SK-N-SH treated with all-trans-retinoic acid at 6 μM for 48 hours (cell line): ENCODE measurements at regions not wholly inside any gene's neighbourhood (a gene's known extent, or its start where the extent isn't known, plus 50 kb on each side); places are given as distances from the start of the nearest gene placed in this dataset.

Experiments
- BACH2 ChIP-seq: fragments of 250-450 bp; sonication (Bioruptor Pico); IDR thresholded peaks from 2 replicates; pipeline ENCODE4 v1.9.0; 2021; ENCODE audit warnings: mild to moderate bottlenecking, borderline replicate concordance
- CSDC2 ChIP-seq: fragments of 250-450 bp; sonication (Bioruptor Pico); IDR thresholded peaks from 2 replicates; pipeline ENCODE4 v1.5.0; 2020; ENCODE audit warnings: mild to moderate bottlenecking, moderate library complexity
- ESRRG ChIP-seq: fragments of 250-450 bp; sonication (Bioruptor Pico); IDR thresholded peaks from 2 replicates; pipeline ENCODE4 v1.6.1; 2021; ENCODE audit warnings: mild to moderate bottlenecking
- GLIS3 ChIP-seq: fragments of 250-450 bp; sonication (Bioruptor Pico); IDR thresholded peaks from 2 replicates; pipeline ENCODE4 v1.5.0; 2020; ENCODE audit warnings: mild to moderate bottlenecking, moderate library complexity
- ISL1 ChIP-seq: fragments of 250-450 bp; sonication (Bioruptor Pico); IDR thresholded peaks from 2 replicates; pipeline ENCODE4 v2.1.2; 2022; ENCODE audit warnings: mild to moderate bottlenecking, moderate library complexity
- RARB ChIP-seq: fragments of 250-450 bp; sonication (Bioruptor Pico); IDR thresholded peaks from 2 replicates; pipeline ENCODE4 v1.8.0; 2021; ENCODE audit warnings: mild to moderate bottlenecking, moderate library complexity
- SNAI2 ChIP-seq: fragments of 250-450 bp; sonication (Bioruptor Pico); IDR thresholded peaks from 2 replicates; pipeline ENCODE4 v1.5.0; 2020; ENCODE audit warnings: mild to moderate bottlenecking, moderate library complexity
- TCF4 ChIP-seq: fragments of 250-450 bp; sonication (Bioruptor Pico); IDR thresholded peaks from 2 replicates; pipeline ENCODE4 v1.8.0; 2021; ENCODE audit warnings: mild to moderate bottlenecking, moderate library complexity, borderline replicate concordance
- TOX ChIP-seq: fragments of 250-450 bp; sonication (Bioruptor Pico); IDR thresholded peaks from 2 replicates; pipeline ENCODE4 v1.8.0; 2021; ENCODE audit warnings: mild to moderate bottlenecking, moderate library complexity, borderline replicate concordance
- ZFP3 ChIP-seq: fragments of 250-450 bp; sonication (Bioruptor Pico); IDR thresholded peaks from 2 replicates; pipeline ENCODE4 v1.5.0; 2020; ENCODE audit warnings: mild to moderate bottlenecking, moderate library complexity
- ZFP30 ChIP-seq: fragments of 450-650 bp; formaldehyde crosslinking; IDR thresholded peaks from 2 replicates; pipeline ENCODE4 v1.5.0; 2022; ENCODE audit warnings: mild to moderate bottlenecking, moderate library complexity
- TF ChIP-seq, protein P1 (sequence below): fragments of 250-450 bp; sonication (Bioruptor Pico); IDR thresholded peaks from 2 replicates; pipeline ENCODE4 v1.5.1; 2020; ENCODE audit warnings: low read depth, mild to moderate bottlenecking, moderate library complexity
- TF ChIP-seq, protein P2 (sequence below): fragments of 250-450 bp; sonication (Bioruptor Pico); IDR thresholded peaks from 2 replicates; pipeline ENCODE4 v1.5.1; 2021; ENCODE audit warnings: mild to moderate bottlenecking, moderate library complexity
- TF ChIP-seq, protein P3 (sequence below): fragments of 250-450 bp; sonication (Bioruptor Pico); IDR thresholded peaks from 2 replicates; pipeline ENCODE4 v1.8.0; 2020; ENCODE audit warnings: mild to moderate bottlenecking, moderate library complexity, borderline replicate concordance

- TF ChIP-seq, protein P1, sequence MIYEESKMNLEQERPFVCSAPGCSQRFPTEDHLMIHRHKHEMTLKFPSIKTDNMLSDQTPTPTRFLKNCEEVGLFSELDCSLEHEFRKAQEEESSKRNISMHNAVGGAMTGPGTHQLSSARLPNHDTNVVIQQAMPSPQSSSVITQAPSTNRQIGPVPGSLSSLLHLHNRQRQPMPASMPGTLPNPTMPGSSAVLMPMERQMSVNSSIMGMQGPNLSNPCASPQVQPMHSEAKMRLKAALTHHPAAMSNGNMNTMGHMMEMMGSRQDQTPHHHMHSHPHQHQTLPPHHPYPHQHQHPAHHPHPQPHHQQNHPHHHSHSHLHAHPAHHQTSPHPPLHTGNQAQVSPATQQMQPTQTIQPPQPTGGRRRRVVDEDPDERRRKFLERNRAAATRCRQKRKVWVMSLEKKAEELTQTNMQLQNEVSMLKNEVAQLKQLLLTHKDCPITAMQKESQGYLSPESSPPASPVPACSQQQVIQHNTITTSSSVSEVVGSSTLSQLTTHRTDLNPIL, result no peak
- TF ChIP-seq, protein P2, sequence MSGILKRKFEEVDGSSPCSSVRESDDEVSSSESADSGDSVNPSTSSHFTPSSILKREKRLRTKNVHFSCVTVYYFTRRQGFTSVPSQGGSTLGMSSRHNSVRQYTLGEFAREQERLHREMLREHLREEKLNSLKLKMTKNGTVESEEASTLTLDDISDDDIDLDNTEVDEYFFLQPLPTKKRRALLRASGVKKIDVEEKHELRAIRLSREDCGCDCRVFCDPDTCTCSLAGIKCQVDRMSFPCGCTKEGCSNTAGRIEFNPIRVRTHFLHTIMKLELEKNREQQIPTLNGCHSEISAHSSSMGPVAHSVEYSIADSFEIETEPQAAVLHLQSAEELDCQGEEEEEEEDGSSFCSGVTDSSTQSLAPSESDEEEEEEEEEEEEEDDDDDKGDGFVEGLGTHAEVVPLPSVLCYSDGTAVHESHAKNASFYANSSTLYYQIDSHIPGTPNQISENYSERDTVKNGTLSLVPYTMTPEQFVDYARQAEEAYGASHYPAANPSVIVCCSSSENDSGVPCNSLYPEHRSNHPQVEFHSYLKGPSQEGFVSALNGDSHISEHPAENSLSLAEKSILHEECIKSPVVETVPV (CRISPR knock-in tag), result no peak
- TF ChIP-seq, protein P3, sequence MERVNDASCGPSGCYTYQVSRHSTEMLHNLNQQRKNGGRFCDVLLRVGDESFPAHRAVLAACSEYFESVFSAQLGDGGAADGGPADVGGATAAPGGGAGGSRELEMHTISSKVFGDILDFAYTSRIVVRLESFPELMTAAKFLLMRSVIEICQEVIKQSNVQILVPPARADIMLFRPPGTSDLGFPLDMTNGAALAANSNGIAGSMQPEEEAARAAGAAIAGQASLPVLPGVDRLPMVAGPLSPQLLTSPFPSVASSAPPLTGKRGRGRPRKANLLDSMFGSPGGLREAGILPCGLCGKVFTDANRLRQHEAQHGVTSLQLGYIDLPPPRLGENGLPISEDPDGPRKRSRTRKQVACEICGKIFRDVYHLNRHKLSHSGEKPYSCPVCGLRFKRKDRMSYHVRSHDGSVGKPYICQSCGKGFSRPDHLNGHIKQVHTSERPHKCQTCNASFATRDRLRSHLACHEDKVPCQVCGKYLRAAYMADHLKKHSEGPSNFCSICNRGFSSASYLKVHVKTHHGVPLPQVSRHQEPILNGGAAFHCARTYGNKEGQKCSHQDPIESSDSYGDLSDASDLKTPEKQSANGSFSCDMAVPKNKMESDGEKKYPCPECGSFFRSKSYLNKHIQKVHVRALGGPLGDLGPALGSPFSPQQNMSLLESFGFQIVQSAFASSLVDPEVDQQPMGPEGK, result no peak
- TF ChIP-seq SNAI2 (CRISPR knock-in tag) (no peak), ZFP3 (no peak), BACH2 (CRISPR knock-in tag) (no peak), ISL1 (CRISPR knock-in tag) (no peak), ZFP30 (CRISPR knock-in tag) (no peak), CSDC2 (CRISPR knock-in tag) (no peak), GLIS3 (CRISPR knock-in tag) (no peak), RARB (CRISPR knock-in tag) (no peak), ESRRG (CRISPR knock-in tag) (no peak), TCF4 (CRISPR knock-in tag) (no peak), TOX (CRISPR knock-in tag) (no peak)
Observed at GRCh38 chrX:38935561-38935960, 134.3 kb downstream of the MID1IP1 start.
